Activated naive CD4-positive, alpha-beta T cell treated with anti-CD3 and anti-CD28 coated beads, Interleukin-2, amount 50 U/mL, for 72 hours (primary cell): ENCODE measurements at regions not wholly inside any gene's neighbourhood (a gene's known extent, or its start where the extent isn't known, plus 50 kb on each side); places are given as distances from the start of the nearest gene placed in this dataset.

Experiments
- ATAC-seq, 2 donors: fragments of 150-1000 bp; cut with Tn5 transposase; 2 replicates each; pipeline ENCODE4 v1.10.0; 2021; ENCODE audit warnings: mild to moderate bottlenecking in 2 of 2, moderate library complexity in 2 of 2
- DNase-seq, 2 donors: peaks; one replicate each; pipeline ENCODE4 v3.0.0; 2021 to 2022; ENCODE audit warnings: low spot score in 2 of 2
- H3K27ac Mint-ChIP-seq, 2 donors: one replicate each; pipeline ENCODE4 v1.8.0; 2022; ENCODE audit warnings: mild to moderate bottlenecking in 2 of 2, mixed read lengths in 2 of 2
- H3K36me3 Mint-ChIP-seq, 2 donors: one replicate each; pipeline ENCODE4 v1.8.0; 2022; ENCODE audit warnings: mixed read lengths in 2 of 2
- H3K9me3 Mint-ChIP-seq, 2 donors: one replicate each; pipeline ENCODE4 v1.8.0; 2022; ENCODE audit warnings: mixed read lengths in 2 of 2

- Mint-ChIP-seq H3K36me3 (no peaks in the 10 kb centered on the region), H3K27ac (no peak overlapping the region), H3K9me3 (peaks cover 0 to 4% of the 10 kb centered on the region in 2 donors)
- ATAC-seq (no peak), DNase-seq (no peak)
These were observed 357.7 kb downstream of the MFSD1 start for GRCh38 chr3:159159546-159159945.

GRCh38 chr3:159163656-159164055 is 361.8 kb downstream of the MFSD1 start:
- ATAC-seq (no peak), DNase-seq (no peak)
- H3K27ac Mint-ChIP-seq: no peak overlapping the region
- H3K9me3 Mint-ChIP-seq: peaks cover 0 to 4% of the 10 kb centered on the region in 2 donors
- H3K36me3 Mint-ChIP-seq: no peaks in the 10 kb centered on the region

GRCh38 chr3:159165961-159166360 is 364.1 kb downstream of the MFSD1 start:
- ATAC-seq (no peak), DNase-seq (no peak)
- H3K27ac Mint-ChIP-seq: no peak overlapping the region
- no peaks in the 10 kb centered on the region for H3K9me3 Mint-ChIP-seq
- H3K36me3 Mint-ChIP-seq: no peaks in the 10 kb centered on the region

- no peaks in the 10 kb centered on the region for H3K36me3 Mint-ChIP-seq
- no peak for DNase-seq
- no peak overlapping the region for H3K27ac Mint-ChIP-seq
- ATAC-seq: no peak
- no peaks in the 10 kb centered on the region for H3K9me3 Mint-ChIP-seq
These were observed 365.2 kb downstream of the MFSD1 start for GRCh38 chr3:159166899-159167586.

- ATAC-seq (no peak), DNase-seq (no peak)
- H3K36me3 Mint-ChIP-seq: no peaks in the 10 kb centered on the region
- H3K9me3 Mint-ChIP-seq: no peaks in the 10 kb centered on the region
- no peak overlapping the region for H3K27ac Mint-ChIP-seq
These were observed 366.9 kb downstream of the MFSD1 start for GRCh38 chr3:159168788-159169187.

GRCh38 chr3:159169828-159170227 is 368.0 kb downstream of the MFSD1 start:
- ATAC-seq: no peak
- DNase-seq: no peak
- no peak overlapping the region for H3K27ac Mint-ChIP-seq
- no peaks in the 10 kb centered on the region for H3K9me3 Mint-ChIP-seq
- H3K36me3 Mint-ChIP-seq: no peaks in the 10 kb centered on the region

- no peak overlapping the region for H3K27ac Mint-ChIP-seq
- ATAC-seq (no peak), DNase-seq (no peak)
- H3K9me3 Mint-ChIP-seq: no peaks in the 10 kb centered on the region
- no peaks in the 10 kb centered on the region for H3K36me3 Mint-ChIP-seq
These were observed 368.7 kb downstream of the MFSD1 start for GRCh38 chr3:159170436-159171003.

GRCh38 chr3:159171333-159171732 is 369.5 kb downstream of the MFSD1 start:
- Mint-ChIP-seq H3K9me3 (no peaks in the 10 kb centered on the region), H3K27ac (no peak overlapping the region), H3K36me3 (no peaks in the 10 kb centered on the region)
- DNase-seq (no peak), ATAC-seq (no peak)

- H3K9me3 Mint-ChIP-seq: no peaks in the 10 kb centered on the region
- no peaks in the 10 kb centered on the region for H3K36me3 Mint-ChIP-seq
- no peak overlapping the region for H3K27ac Mint-ChIP-seq
- no peak for ATAC-seq
- no peak for DNase-seq
These were observed 370.6 kb downstream of the MFSD1 start for GRCh38 chr3:159172473-159172872.

- H3K27ac Mint-ChIP-seq: no peak overlapping the region
- no peaks in the 10 kb centered on the region for H3K9me3 Mint-ChIP-seq
- no peak for ATAC-seq
- no peaks in the 10 kb centered on the region for H3K36me3 Mint-ChIP-seq
- no peak for DNase-seq
These were observed 373.1 kb downstream of the MFSD1 start for GRCh38 chr3:159174715-159175692.

GRCh38 chr3:159178209-159178897 is 376.5 kb downstream of the MFSD1 start:
- DNase-seq: no peak
- no peak for ATAC-seq
- Mint-ChIP-seq H3K9me3 (peaks cover 0 to 8% of the 10 kb centered on the region in 2 donors), H3K36me3 (no peaks in the 10 kb centered on the region), H3K27ac (no peak overlapping the region)

GRCh38 chr3:159182961-159183360 is 381.1 kb downstream of the MFSD1 start:
- Mint-ChIP-seq H3K9me3 (peaks cover 0 to 14% of the 10 kb centered on the region in 2 donors), H3K27ac (no peak overlapping the region), H3K36me3 (no peaks in the 10 kb centered on the region)
- ATAC-seq (no peak), DNase-seq (no peak)

GRCh38 chr3:159185443-159186050 is 383.7 kb downstream of the MFSD1 start:
- no peaks in the 10 kb centered on the region for H3K36me3 Mint-ChIP-seq
- no peak overlapping the region for H3K27ac Mint-ChIP-seq
- DNase-seq: no peak
- H3K9me3 Mint-ChIP-seq: peaks cover 0 to 14% of the 10 kb centered on the region in 2 donors
- no peak for ATAC-seq

GRCh38 chr3:159186581-159186980 is 384.7 kb downstream of the MFSD1 start:
- Mint-ChIP-seq H3K27ac (no peak overlapping the region), H3K36me3 (no peaks in the 10 kb centered on the region), H3K9me3 (peaks cover 0 to 11% of the 10 kb centered on the region in 2 donors)
- no peak for ATAC-seq
- no peak for DNase-seq

- peaks cover 0 to 8% of the 10 kb centered on the region in 2 donors for H3K9me3 Mint-ChIP-seq
- H3K27ac Mint-ChIP-seq: peak overlapping the region in 1 of 2 donors; percentile 10
- DNase-seq (no peak), ATAC-seq (no peak)
- no peaks in the 10 kb centered on the region for H3K36me3 Mint-ChIP-seq
These were observed 385.4 kb downstream of the MFSD1 start for GRCh38 chr3:159187232-159187631.

GRCh38 chr3:159187706-159188105 is 385.9 kb downstream of the MFSD1 start:
- H3K9me3 Mint-ChIP-seq: peaks cover 0 to 5% of the 10 kb centered on the region in 2 donors
- no peaks in the 10 kb centered on the region for H3K36me3 Mint-ChIP-seq
- ATAC-seq (no peak), DNase-seq (no peak)
- peak overlapping the region in 1 of 2 donors; percentile 10 for H3K27ac Mint-ChIP-seq
